ENCODE measurements at regions not wholly inside any gene's neighbourhood (a gene's known extent, or its start where the extent isn't known, plus 50 kb on each side); places are given as distances from the start of the nearest gene placed in this dataset.

GRCh38 chr4:110361921-110362320 lies 114.0 kb upstream of the ENPEP start:
- DNase-seq (ENCODE audit: low read depth, low spot score) = no peak
- Histone ChIP-seq H3K4me1 (ENCODE audit: control insufficient read depth, insufficient read depth, low read length) (no peaks in the 10 kb centered on the region), H3K4me3 (ENCODE audit: low read depth in 2 of 2, low read length in 2 of 2) (no peak overlapping the region), H3K27me3 (ENCODE audit: control insufficient read depth, insufficient read depth, low read length) (no peaks in the 10 kb centered on the region), H3K9me3 (ENCODE audit: control insufficient read depth, insufficient read depth, low read depth, low read length) (no peaks in the 10 kb centered on the region), H3K27ac (ENCODE audit: low read length) (no peak overlapping the region), H3K36me3 (ENCODE audit: control insufficient read depth, insufficient read depth, low read length) (no peaks in the 10 kb centered on the region)
- ATAC-seq = no peak
- in situ Hi-C loops (cut with HindIII; ENCODE audit: low pct_unique_long_range_greater_than_20kb, low sequenced_read_pairs) = no loop called here
- no TSS peak for BruUV-seq (replicated peaks)
- CTCF ChIA-PET = no interaction called here
- intact Hi-C loops (cut with micrococcal nuclease; ENCODE audit: unreplicated experiment) = no loop called here
- TF ChIP-seq, protein P1, sequence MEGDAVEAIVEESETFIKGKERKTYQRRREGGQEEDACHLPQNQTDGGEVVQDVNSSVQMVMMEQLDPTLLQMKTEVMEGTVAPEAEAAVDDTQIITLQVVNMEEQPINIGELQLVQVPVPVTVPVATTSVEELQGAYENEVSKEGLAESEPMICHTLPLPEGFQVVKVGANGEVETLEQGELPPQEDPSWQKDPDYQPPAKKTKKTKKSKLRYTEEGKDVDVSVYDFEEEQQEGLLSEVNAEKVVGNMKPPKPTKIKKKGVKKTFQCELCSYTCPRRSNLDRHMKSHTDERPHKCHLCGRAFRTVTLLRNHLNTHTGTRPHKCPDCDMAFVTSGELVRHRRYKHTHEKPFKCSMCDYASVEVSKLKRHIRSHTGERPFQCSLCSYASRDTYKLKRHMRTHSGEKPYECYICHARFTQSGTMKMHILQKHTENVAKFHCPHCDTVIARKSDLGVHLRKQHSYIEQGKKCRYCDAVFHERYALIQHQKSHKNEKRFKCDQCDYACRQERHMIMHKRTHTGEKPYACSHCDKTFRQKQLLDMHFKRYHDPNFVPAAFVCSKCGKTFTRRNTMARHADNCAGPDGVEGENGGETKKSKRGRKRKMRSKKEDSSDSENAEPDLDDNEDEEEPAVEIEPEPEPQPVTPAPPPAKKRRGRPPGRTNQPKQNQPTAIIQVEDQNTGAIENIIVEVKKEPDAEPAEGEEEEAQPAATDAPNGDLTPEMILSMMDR (IDR thresholded peaks at IDR 0.05) = no peak
- TF ChIP-seq POLR2AphosphoS5 (IDR thresholded peaks at IDR 0.05; ENCODE audit: low read depth, low read length) (no peak), SIN3A (IDR thresholded peaks at IDR 0.05; ENCODE audit: borderline replicate concordance, insufficient read depth, low read depth, low read length) (no peak), TCF7L2 (IDR thresholded peaks at IDR 0.05; ENCODE audit: low read depth, low read length) (no peak)
- TF ChIP-seq, protein P2, sequence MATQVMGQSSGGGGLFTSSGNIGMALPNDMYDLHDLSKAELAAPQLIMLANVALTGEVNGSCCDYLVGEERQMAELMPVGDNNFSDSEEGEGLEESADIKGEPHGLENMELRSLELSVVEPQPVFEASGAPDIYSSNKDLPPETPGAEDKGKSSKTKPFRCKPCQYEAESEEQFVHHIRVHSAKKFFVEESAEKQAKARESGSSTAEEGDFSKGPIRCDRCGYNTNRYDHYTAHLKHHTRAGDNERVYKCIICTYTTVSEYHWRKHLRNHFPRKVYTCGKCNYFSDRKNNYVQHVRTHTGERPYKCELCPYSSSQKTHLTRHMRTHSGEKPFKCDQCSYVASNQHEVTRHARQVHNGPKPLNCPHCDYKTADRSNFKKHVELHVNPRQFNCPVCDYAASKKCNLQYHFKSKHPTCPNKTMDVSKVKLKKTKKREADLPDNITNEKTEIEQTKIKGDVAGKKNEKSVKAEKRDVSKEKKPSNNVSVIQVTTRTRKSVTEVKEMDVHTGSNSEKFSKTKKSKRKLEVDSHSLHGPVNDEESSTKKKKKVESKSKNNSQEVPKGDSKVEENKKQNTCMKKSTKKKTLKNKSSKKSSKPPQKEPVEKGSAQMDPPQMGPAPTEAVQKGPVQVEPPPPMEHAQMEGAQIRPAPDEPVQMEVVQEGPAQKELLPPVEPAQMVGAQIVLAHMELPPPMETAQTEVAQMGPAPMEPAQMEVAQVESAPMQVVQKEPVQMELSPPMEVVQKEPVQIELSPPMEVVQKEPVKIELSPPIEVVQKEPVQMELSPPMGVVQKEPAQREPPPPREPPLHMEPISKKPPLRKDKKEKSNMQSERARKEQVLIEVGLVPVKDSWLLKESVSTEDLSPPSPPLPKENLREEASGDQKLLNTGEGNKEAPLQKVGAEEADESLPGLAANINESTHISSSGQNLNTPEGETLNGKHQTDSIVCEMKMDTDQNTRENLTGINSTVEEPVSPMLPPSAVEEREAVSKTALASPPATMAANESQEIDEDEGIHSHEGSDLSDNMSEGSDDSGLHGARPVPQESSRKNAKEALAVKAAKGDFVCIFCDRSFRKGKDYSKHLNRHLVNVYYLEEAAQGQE (IDR thresholded peaks at IDR 0.05; ENCODE audit: insufficient read depth in 1 of 2, low read depth in 2 of 2, low read length in 1 of 2) = no peak
- POLR2A ChIA-PET = no interaction called here

- BruUV-seq (replicated peaks) = no TSS peak
These were observed 116.9 kb upstream of the ENPEP start for GRCh38 chr4:110359076-110359475.

More at GRCh38 chr4:110359076-110359475, 116.9 kb upstream of the ENPEP start:
- CTCF ChIA-PET = no interaction called here
- Histone ChIP-seq H3K36me3 (ENCODE audit: control insufficient read depth, insufficient read depth, low read length) (no peaks in the 10 kb centered on the region), H3K9me3 (ENCODE audit: control insufficient read depth, insufficient read depth, low read depth, low read length) (no peaks in the 10 kb centered on the region), H3K27ac (ENCODE audit: low read length) (no peak overlapping the region), H3K4me3 (ENCODE audit: low read depth in 2 of 2, low read length in 2 of 2) (no peak overlapping the region), H3K4me1 (ENCODE audit: control insufficient read depth, insufficient read depth, low read length) (no peaks in the 10 kb centered on the region), H3K27me3 (ENCODE audit: control insufficient read depth, insufficient read depth, low read length) (no peaks in the 10 kb centered on the region)
- ATAC-seq = no peak
- DNase-seq (ENCODE audit: low read depth, low spot score) = no peak
- POLR2A ChIA-PET = no interaction called here
- TF ChIP-seq, protein P2 (IDR thresholded peaks at IDR 0.05; ENCODE audit: insufficient read depth in 1 of 2, low read depth in 2 of 2, low read length in 1 of 2) = no peak
- TF ChIP-seq POLR2AphosphoS5 (IDR thresholded peaks at IDR 0.05; ENCODE audit: low read depth, low read length) = no peak
- no peak for TF ChIP-seq TCF7L2 (IDR thresholded peaks at IDR 0.05; ENCODE audit: low read depth, low read length)
- TF ChIP-seq, protein P1 (IDR thresholded peaks at IDR 0.05) = no peak
- TF ChIP-seq SIN3A (IDR thresholded peaks at IDR 0.05; ENCODE audit: borderline replicate concordance, insufficient read depth, low read depth, low read length) = no peak
- intact Hi-C loops (cut with micrococcal nuclease; ENCODE audit: unreplicated experiment) = no loop called here
- in situ Hi-C loops (cut with HindIII; ENCODE audit: low pct_unique_long_range_greater_than_20kb, low sequenced_read_pairs) = no loop called here
